Neural progenitor cell (in vitro differentiated cells): ENCODE measurements at regions not wholly inside any gene's neighbourhood (a gene's known extent, or its start where the extent isn't known, plus 50 kb on each side); places are given as distances from the start of the nearest gene placed in this dataset.

Source experiments
- EZH2 ChIP-seq: fragments of 200-600 bp; sonication (generic); IDR thresholded peaks from 2 replicates; pipeline ENCODE4 v1.6.1; 2017; ENCODE audit warnings: antibody characterized with exemption, mild to moderate bottlenecking, moderate library complexity
- EZH2phosphoT487 ChIP-seq: fragments of 200-600 bp; sonication (generic); IDR thresholded peaks from 2 replicates; pipeline ENCODE4 v1.6.1; 2017; ENCODE audit warnings: antibody characterized with exemption
- TF ChIP-seq, protein P1 (sequence below): fragments of 200-600 bp; sonication (generic); IDR thresholded peaks from 2 replicates; pipeline ENCODE4 v1.5.1; 2017; ENCODE audit warnings: antibody characterized with exemption, mild to moderate bottlenecking

DNA sequence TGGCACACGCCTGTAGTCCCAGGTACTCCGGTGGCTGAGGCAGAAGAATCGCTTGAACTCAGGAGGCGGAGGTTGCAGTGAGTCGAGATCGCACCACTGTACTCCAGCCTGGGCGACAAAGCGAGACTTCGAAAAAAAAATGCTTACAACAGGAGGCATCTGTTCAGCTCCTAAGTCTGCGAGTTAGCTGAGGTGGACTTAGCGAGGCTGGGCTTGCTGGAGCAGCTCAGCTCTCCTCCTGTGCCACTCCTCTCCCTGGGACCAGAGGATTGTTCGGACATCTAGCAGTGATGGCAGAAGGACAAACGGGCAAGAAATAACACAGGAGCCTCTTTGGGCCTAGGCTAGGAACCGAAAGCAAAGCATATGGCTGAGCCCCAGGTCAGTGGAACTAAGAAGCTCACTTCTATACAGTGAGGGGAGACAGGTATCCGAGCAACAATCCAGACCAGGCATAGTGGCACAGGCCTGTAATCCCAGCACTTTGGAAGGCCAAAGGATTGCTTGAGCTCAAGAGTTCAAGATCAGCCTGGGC is 260.1 kb downstream of the GLI2 start:
- TF ChIP-seq, protein P1, sequence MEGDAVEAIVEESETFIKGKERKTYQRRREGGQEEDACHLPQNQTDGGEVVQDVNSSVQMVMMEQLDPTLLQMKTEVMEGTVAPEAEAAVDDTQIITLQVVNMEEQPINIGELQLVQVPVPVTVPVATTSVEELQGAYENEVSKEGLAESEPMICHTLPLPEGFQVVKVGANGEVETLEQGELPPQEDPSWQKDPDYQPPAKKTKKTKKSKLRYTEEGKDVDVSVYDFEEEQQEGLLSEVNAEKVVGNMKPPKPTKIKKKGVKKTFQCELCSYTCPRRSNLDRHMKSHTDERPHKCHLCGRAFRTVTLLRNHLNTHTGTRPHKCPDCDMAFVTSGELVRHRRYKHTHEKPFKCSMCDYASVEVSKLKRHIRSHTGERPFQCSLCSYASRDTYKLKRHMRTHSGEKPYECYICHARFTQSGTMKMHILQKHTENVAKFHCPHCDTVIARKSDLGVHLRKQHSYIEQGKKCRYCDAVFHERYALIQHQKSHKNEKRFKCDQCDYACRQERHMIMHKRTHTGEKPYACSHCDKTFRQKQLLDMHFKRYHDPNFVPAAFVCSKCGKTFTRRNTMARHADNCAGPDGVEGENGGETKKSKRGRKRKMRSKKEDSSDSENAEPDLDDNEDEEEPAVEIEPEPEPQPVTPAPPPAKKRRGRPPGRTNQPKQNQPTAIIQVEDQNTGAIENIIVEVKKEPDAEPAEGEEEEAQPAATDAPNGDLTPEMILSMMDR = no peak
- TF ChIP-seq EZH2phosphoT487 (no peak), EZH2 (no peak)
